SKM-1 (cell line): ENCODE measurements at regions not wholly inside any gene's neighbourhood (a gene's known extent, or its start where the extent isn't known, plus 50 kb on each side); places are given as distances from the start of the nearest gene placed in this dataset.
"Not testable (repeated sequence)": the region's sequence is repeated elsewhere in the genome, so short reads cannot be mapped to it uniquely, and the experiment has no call there.

ENCODE experiments used
- DNase-seq: peaks from one replicate; lab custom pipeline; 2025; ENCODE audit not compliant: unreplicated experiment; lab: John Stamatoyannopoulos, UW

DNA sequence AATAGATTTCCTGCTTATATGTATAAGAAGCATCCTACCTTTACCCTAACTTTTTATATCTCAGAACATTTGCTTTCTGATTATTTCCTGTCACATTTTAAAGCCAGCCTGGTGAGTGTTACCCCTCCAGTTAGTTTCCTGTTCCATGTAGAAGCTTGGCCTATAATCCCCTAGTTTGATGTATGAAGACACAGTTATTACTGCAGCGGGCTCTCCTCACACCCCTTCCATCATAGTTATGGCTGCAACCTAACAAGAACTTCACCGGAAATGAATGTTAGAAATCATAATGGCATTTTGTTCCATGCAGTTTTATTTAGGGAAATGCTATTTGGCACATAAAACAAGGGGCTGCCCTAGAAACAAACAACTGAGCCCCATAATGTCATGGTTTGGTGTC, 400.2 kb upstream of the SETBP1 start:
- no peak for DNase-seq

DNA sequence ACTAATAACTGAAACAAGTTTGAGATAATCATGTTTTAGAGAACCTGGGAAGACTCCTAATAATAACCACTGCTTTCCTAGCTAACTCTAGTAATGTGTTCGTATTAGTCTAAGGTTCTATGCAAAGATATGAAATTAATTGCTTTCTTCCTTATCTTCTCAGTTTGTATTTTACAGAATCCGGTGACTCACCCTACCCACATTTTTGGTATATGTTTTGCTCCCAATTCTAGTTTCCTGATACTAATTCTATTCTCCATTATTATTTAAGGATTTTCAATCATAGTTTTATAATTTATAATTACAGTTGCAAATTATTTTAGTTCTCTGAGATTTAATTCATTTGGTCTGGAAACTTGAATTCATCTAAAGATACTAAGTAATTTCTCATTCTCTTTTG, 394.6 kb upstream of the SETBP1 start:
- no peak for DNase-seq

DNA sequence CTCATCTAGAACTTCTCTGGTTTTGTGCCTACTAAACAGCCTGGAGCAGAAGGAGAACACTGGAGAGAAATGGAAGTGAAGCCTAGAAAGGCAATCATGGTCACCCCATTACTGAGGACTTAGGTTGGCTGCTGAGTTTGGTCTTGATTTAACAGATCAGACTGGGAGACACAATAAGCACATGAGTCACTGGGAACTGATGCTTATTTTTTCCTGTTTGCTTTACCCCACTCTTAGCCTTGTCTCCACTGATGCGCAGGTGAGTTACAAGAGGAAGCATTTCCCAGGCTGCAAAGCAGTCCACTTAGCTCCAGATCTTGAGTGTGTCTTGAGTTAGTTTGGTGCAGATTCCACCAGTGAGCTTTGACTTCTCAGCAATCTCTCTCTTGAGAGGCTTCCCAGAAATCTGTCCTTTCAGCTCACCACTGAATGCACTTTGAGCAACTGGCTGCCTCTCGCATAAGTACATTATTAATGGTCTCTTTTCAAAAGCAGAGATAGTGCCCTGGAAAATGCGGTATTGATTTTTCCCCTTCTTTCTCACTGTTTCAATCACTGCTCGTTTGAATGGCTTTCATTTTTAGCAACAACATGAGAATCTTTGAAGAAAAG, 390.2 kb upstream of the SETBP1 start:
- DNase-seq, result no peak

DNA sequence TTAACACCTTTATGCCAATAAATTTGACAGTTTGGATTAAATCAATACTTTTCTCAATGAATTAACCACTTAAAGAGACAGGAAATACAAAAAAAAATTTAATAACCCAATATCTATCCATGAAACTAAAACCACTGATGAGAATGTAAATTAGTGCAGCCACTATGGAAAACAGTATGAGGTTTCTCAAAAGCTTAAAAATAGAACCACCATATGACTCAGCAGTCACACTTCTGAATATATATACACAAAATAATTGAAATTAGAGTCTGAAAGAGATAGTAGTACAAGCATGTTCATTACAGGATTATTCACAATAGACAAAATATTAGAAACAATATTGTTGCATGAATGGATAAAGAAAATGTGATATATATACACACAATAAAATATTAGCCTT, 382.1 kb upstream of the SETBP1 start:
- DNase-seq, result no peak

DNA sequence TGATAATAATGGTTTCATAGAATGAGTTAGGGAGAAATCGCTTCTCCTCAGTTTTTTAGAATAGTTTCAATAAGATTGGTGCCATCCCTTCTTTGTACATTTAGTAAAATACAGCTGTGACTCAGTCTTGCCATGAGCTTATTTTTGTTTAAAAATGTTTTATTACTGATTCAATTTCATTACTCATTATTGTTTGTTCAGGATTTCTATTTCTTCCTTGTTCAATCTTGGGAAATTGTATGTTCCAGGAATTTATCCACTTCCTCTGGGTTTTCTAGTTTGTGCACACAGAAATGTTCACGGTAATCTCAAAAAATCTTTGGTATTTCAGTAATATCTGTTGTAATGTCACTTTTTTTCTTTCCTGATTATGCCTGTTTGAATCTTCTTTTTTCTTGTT, 371.5 kb upstream of the SETBP1 start:
- DNase-seq, result no peak

DNA sequence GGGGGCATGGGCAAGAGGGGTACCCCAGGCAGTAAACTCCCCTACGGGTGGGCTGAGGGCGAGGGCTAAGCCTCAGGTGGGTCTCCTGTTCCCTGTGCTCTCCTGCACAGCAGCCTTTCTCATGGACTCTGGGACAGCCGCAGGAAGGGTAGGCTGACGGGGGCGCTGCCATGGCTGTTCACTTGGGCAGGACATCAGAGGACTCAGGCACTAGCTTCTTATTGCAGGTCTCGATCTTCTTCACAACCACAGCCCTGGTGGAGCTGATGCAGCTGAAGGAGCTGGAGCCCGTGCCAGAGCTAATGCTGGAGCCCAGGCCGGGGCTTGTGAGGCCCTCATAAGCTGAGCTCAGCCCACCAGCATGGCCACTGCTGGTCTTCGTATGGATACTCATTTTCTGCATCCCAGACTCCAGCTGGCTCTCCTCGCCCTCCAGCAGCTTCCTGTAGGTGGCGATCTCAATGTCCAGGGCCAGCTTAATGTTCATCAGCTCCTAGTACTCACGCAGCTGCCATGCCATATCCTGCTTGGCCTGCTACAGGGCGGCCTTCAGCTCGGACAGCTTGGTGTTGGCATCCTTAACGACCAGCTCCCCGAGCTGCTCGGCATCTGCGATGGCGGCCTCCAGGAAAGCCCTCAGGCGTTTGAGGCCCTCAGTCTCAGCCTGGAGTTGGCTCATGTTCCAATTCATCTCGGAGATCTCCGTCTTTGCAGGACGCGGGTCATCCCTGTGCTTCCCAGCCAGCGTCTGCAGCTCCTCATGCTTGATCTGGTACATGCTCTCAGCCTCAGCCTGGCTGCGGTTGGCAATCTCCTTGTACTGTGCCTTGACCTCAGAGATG, 359.8 kb upstream of the SETBP1 start:
- DNase-seq, result no peak

DNA sequence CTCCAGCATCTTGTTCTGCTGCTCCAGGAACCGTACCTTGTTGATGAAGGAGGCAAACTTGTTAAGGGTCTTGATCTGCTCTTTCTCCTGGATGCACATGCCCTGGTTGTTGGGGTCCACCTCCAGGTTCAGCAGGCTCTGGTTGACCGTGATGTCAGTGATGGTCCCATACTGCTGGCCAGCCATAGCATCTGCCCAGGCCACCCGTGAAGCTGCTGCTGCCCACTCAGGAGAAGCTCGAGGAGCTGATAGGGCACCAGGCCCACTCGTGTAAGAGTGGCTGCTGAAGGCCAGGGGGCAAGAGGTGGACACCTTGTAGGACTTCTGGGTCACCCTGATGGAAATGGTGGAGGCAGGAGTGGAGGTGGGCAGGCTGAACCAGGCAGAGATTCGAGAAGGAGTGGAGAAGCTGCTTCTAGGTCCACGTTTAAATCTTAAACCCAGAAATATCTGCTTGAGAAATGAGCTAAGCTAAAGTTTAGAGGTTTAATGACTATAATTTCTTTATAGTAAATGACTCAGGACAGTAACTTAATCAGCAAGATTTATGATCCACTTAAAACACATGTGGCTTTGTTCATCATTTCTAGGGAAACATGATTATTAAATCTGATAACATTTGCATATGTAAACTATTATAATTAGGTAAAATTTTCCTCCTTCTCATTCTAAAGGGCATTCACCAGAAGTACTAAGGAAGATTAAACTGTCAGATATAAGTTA, 358.7 kb upstream of the SETBP1 start:
- DNase-seq, result no peak

DNA sequence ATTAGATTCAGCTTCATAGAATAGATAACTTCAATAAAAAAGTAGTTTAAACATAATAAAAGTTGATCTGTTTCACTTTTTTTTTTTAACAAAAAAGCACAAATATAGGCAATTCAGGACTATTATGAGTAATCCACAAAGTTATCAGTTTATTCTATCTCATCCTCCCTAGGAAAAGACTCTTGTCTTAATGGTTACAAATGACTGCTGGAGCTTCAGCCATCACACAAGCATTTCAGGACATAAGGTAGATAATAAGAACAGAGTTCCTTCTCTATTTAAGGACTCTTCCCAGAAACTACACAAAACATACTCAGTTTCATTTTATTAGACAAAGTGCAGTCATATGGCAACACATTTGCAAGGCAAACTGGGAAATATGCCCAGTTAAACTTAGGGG, 357.6 kb upstream of the SETBP1 start:
- DNase-seq, result no peak

DNA sequence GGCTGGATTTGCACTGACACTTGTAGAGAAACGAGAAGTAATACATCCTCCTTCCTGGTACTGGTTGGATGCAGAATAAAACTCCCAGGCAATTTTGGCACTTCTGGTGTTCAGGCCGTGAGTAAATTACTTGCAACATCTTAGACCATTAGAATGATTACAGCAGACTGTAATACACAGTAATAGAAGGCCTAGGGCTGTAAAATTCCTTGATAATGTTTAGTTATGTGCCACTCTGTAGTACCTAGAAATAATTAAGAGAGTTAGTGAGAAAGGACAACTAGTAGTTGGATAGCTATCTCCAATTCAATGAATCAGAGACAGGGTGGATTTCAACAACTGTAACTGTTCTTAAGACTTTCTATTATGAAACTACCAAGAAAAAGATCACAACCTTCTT, 356.3 kb upstream of the SETBP1 start:
- no peak for DNase-seq

DNA sequence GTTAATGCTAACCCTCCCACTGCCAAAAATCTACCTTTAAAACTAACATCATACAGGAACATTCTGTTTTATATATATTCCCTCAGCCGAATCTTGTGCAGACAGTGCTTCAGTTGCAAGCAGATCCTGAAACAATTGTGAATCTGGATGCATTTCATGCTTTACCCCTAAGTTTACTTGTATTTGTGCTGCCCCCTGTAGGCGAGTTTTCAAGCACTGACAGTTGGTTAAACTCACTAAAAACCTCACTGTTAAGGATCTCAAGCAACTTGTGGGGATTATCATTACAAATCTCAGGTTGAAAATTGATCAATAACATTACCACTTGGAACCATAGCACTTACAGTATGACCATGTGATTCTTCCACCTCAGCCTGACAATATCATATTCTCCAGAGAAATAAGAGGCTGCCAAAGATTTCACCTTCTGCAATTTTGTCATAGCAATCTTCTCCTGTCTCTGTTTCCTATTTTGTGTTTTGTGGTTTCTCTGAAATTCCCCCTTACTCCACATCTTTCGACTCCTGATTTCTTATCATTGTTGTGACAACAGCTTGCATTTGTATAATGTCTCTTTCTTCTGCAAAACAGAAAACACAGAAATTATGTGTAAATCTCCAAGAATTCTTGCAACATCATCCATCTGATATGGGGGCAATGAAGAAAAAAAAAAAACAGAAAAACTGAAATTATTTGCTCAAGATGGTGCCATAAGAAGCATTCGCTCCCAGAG, 354.6 kb upstream of the SETBP1 start:
- DNase-seq, result no peak

DNA sequence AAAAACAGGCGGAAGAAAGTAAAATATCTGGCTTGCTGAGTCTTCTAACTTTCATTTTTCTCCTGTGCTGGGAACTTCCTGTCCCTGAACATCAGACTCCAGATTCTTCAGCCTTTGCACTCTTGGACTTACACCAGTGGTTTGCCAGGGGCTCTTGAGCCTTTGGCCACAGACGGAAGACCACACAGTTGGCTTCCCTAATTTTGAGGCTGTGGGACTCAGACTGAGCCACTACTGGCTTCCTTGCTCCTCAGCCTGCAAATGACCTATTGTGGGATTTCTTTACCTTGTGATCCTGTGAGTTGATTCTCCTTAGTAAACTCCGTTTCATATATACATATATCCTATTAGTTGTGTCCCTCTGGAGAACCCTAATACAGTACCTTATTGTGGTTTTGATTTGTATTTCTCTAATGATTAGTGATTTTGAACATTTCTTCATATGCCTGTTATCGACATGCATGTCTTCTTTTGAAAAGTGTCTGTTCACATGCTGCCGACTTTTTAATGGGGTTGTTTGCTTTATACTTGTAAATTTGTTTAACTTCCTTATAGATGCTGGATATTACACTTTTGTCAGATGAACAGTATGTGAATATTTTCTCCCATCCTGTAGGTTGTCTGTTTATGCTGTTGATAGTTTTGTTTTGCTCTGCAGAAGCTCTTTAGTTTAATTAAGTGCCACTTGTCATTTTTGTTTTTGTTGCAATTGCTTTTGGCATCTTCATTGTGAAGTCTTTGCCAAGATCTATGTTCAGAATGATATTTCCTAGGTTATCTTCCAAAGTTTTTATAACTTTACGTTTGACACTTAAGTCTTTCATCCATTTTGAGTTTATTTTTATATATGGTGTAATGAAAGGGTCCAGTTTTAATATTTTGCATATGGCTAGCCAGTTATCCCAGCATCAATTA, 348.8 kb upstream of the SETBP1 start:
- DNase-seq, result no peak

DNA sequence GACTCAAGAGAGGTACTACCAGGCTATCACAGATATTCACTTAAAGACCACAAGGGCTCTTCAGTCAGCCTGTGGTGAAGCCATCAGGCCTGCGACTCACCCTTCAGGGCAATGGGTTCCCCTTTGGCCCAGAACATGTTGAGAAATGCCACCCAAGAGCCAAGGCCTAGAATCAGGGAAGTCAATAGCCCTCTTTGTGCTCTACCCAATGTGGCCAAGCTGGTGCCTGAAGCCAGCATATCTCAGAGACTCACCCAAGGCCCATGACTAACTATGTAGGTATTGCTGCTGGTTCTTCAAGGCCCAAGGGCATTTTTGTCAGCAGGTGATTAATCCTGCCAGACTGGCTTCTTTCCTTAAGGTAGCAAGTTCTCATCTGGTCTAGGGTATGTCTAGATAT, 338.9 kb upstream of the SETBP1 start:
- DNase-seq, result no peak

DNA sequence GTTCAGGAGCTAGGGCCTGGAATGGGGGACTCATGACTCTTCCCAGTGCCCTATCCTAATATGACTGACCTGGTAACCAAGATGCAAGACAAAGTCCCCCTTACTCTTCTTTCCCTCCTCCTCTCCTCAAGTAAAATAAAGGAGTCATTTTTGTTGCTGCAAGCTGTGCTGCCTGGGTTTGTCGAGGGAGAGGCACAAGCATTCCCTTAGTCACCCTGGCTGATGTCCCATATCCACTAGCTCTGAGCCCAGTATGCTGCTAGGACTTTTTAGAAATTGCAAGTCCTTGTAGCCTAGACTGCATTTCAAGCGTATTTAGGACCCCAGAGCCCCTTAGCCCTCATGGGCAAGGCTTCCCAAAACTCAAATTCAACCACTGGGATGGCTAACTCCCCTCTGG, 338.5 kb upstream of the SETBP1 start:
- no peak for DNase-seq

DNA sequence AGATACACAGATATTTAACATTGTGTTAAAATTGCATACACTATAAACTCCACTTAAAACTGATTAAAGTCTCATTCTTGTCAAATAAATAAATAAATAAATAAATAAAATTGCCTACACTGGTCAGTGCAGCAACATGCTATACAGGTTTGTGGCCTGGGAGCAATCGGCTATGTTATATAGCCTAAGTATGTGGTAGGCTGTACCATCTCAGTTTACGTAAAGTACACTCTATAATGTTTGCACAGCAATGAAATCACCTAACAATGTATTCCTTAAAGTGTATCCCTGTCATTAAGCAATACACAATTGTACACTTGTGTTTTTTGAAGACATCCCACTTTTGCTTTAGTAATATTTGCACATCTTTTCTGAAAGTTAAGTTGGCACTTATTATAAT, 337.7 kb upstream of the SETBP1 start:
- no peak for DNase-seq

DNA sequence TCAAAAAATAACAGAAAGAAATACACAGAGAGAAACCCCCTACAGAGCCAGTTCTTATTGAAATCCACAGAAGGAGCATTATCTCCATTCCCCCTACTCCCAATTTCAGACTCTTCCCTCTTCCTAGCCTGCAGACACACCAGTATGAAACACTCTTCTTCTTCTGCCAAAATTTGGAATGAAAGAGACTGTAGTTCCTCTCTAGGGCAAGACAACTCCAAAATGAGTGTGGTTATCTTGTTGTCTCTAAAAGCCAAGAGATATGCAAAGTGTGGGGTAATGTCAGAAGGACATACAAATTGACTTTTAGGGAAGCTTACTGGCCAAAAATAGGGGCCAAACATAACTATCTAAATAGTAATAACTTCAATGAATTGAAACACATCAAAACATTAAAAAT, 337.1 kb upstream of the SETBP1 start:
- no peak for DNase-seq

DNA sequence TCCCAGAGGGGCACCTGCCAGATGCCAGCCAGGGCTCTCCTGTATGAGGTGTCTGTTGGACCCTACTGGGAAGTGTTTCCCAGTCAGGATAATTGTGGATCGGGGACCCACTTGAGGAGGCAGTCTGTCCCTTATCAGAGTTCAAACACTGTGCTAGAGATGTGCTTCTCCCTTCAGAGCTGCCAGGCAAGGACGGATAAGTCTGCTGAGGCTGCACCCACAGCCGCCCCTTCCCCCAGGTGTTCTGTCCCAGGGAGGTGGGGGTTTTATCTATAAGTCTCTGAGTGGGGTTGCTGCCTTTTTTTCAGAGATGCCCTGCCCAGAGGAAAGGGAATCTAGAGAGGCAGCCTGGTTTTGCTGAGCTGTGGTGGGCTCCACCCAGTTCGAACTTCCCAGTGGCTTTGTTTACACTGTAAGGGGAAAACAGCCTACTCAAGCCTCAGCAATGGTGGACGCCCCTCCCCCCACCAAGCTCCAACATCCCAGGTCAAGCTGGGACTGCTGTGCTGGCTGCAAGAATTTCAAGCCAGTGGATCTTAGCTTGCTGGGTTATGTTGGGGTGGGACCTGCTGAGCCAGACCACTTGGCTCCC, 324.0 kb upstream of the SETBP1 start:
- DNase-seq, result no peak

DNA sequence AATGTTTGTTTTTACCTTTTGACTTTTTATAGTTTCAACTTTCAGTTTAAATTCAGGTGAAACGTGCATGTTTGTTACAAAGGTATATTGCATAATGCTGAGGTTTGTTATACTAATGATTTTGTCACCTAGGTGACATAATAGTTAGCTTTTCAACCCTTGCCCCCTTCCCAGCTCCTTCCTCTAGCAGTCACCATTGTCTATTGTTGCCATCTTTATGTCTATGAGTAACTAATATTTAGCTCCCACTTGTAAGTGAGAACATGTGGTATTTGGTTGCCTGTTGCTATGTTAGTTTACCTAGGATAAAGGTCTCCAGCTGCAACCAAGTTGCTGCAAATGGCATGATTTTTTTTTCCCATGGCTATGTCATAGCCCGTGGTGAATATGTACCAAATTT, 322.3 kb upstream of the SETBP1 start:
- no peak for DNase-seq

DNA sequence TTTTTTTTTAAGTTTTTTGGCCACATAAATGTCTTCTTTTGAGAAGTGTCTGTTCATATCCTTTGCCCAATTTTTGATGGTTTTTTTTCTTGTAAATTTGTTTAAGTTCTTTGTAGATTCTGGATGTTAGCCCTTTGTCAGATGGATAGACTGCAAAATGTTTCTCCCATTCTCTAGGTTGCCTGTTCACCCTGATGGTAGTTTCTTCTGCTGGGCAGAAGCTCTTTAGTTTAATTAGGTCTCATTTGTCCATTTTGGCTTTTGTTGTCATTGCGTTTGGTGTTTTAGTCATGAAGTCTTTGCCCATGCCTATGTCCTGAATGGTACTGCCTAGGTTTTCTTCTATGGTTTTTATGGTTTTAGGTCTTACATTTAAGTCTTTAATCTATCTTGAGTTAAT, 320.9 kb upstream of the SETBP1 start:
- not testable (repeated sequence) for DNase-seq

DNA sequence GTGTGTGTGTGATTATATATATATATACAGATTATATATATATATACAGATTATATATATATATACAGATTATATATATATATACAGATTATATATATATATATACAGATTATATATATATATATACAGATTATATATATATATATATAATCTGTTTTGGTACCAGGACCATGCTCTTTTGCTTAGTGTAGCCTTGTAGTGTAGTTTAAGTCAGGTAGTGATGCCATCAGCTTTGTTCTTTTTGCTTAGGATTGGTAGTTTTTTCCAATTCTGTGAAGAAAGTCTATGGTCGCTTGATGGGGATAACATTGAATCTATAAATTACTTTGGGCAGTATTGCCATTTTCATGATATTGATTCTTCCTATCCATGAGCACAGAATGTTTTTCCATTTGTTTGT, 318.5 kb upstream of the SETBP1 start:
- DNase-seq, result not testable (repeated sequence)

DNA sequence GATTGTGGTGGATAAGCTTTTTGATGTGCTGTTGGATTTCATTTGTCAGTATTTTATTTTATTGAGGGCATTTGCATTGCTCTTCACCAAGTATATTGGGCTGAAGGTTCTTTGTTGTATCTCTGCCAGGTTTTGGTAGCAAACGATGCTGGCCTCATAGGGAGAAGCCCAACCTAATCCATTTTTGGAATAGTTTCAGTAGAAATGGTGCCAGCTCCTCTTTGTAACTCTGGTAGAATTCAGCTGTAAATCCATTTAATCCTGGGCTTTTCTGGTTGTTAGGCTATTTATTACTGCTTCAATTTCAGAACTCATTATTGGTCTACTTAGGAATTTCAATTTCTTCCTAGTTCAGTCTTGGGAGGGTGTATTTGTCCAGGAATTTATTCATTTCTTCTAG, 309.8 kb upstream of the SETBP1 start:
- DNase-seq, result no peak
